ENCODE measurements at regions not wholly inside any gene's neighbourhood (a gene's known extent, or its start where the extent isn't known, plus 50 kb on each side); places are given as distances from the start of the nearest gene placed in this dataset.
"Not testable (repeated sequence)": the region's sequence is repeated elsewhere in the genome, so short reads cannot be mapped to it uniquely, and the experiment has no call there.

- H3K27ac ChIP-seq (ENCODE audit: low read length), result no peak overlapping the region
- H3K27me3 ChIP-seq (ENCODE audit: control insufficient read depth in 1 of 2, insufficient read depth in 2 of 2, low read length in 2 of 2), result no peaks in the 10 kb centered on the region
- no peak overlapping the region for H3K4me3 ChIP-seq (ENCODE audit: low read length in 2 of 2)
- no peak overlapping the region for H3K9ac ChIP-seq (ENCODE audit: low read length in 2 of 2)
- no peaks in the 10 kb centered on the region for H3K9me3 ChIP-seq (ENCODE audit: control insufficient read depth in 2 of 2, low read length in 2 of 2)
- H3K36me3 ChIP-seq (ENCODE audit: control insufficient read depth in 2 of 2, insufficient read depth in 2 of 2, low read length in 2 of 2), result no peaks in the 10 kb centered on the region
- H3K4me1 ChIP-seq (ENCODE audit: control insufficient read depth, insufficient read depth, low read length), result peaks cover 2% of the 10 kb centered on the region
Measured at GRCh38 chr21:35394634-35395369, 345.7 kb upstream of the RUNX1 start.

- Histone ChIP-seq H3K4me1 (ENCODE audit: control insufficient read depth, insufficient read depth, low read length) (peaks cover 2% of the 10 kb centered on the region), H3K36me3 (ENCODE audit: control insufficient read depth in 2 of 2, insufficient read depth in 2 of 2, low read length in 2 of 2) (no peaks in the 10 kb centered on the region), H3K27ac (ENCODE audit: low read length) (no peak overlapping the region), H3K4me3 (ENCODE audit: low read length in 2 of 2) (no peak overlapping the region), H3K9me3 (ENCODE audit: control insufficient read depth in 2 of 2, low read length in 2 of 2) (no peaks in the 10 kb centered on the region), H3K27me3 (ENCODE audit: control insufficient read depth in 1 of 2, insufficient read depth in 2 of 2, low read length in 2 of 2) (no peaks in the 10 kb centered on the region), H3K9ac (ENCODE audit: low read length in 2 of 2) (no peak overlapping the region)
Measured at GRCh38 chr21:35394049-35394448, 344.9 kb upstream of the RUNX1 start.

DNA sequence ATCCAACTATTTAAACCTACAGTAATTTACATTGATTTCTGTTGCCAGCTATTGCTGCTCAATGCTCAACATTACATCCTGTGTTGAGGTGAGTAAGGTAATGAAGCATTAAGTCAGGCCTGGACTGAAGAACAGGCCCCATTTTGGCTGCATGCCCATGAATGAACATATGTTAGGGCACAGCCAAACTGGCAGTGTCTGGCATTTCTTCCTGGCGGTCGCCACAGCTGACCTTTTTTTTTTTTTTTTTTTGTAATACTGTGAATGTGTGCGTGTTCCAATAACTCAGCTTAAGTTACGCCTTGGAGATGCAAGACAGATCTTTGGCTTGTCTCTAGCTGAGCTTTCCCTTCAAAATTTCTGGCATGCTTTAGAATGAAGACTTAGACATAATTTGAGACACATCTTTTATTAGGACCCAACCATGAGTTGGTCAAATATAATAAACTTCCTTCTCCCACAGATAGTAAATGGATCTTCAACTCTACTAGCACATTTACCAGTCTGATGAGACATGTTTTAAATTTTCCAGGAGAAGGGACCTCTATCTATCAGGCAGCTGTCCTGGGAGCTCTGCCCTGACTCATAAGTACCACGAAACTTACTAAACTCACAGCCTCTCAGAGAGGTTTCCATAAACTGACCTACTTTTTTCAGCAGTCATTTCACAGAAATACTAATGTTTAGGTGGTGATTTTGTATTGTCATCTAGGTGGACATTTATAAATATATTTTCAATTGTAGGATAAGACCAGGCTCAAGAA lies 341.1 kb upstream of the RUNX1 start:
- peaks cover 2% of the 10 kb centered on the region for H3K4me1 ChIP-seq (ENCODE audit: control insufficient read depth, insufficient read depth, low read length)
- H3K27ac ChIP-seq (ENCODE audit: low read length), result no peak overlapping the region
- H3K9ac ChIP-seq (ENCODE audit: low read length in 2 of 2), result no peak overlapping the region
- H3K36me3 ChIP-seq (ENCODE audit: control insufficient read depth in 2 of 2, insufficient read depth in 2 of 2, low read length in 2 of 2), result no peaks in the 10 kb centered on the region
- no peak overlapping the region for H3K4me3 ChIP-seq (ENCODE audit: low read length in 2 of 2)
- H3K9me3 ChIP-seq (ENCODE audit: control insufficient read depth in 2 of 2, low read length in 2 of 2), result no peaks in the 10 kb centered on the region
- H3K27me3 ChIP-seq (ENCODE audit: control insufficient read depth in 1 of 2, insufficient read depth in 2 of 2, low read length in 2 of 2), result no peaks in the 10 kb centered on the region

DNA sequence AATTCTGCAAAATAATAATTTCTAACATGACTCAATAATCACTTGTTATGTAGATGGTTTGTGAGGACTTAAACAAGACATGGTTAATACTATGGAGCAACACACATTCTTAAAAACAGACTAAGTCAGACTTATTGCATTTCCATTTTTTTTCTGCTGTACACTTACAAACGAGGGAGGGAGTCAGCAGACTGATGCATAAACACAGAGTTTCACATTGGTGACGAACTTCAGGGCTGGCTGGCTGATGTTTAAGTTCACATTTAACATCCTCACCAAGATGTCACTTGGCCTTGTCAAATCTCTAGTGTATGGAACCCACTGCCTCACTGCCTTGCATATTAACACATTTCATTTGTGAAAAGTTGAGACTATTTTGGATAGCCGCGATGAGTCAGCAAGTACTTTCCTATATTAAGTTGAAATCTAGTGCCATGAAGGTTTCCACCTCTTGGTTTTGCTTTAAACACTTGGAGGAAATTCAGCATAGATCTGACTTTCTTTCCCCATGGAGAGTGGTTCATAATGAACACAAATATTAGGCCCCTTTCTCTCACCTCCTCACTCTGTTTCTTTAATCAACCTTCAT lies 337.5 kb upstream of the RUNX1 start:
- no peak overlapping the region for H3K27ac ChIP-seq (ENCODE audit: low read length)
- no peak overlapping the region for H3K9ac ChIP-seq (ENCODE audit: low read length in 2 of 2)
- no peaks in the 10 kb centered on the region for H3K36me3 ChIP-seq (ENCODE audit: control insufficient read depth in 2 of 2, insufficient read depth in 2 of 2, low read length in 2 of 2)
- no peak overlapping the region for H3K4me3 ChIP-seq (ENCODE audit: low read length in 2 of 2)
- no peaks in the 10 kb centered on the region for H3K9me3 ChIP-seq (ENCODE audit: control insufficient read depth in 2 of 2, low read length in 2 of 2)
- H3K4me1 ChIP-seq (ENCODE audit: control insufficient read depth, insufficient read depth, low read length), result peaks cover 2% of the 10 kb centered on the region
- H3K27me3 ChIP-seq (ENCODE audit: control insufficient read depth in 1 of 2, insufficient read depth in 2 of 2, low read length in 2 of 2), result no peaks in the 10 kb centered on the region

GRCh38 chr21:35384375-35384774 lies 335.3 kb upstream of the RUNX1 start:
- Histone ChIP-seq H3K9ac (ENCODE audit: low read length in 2 of 2) (no peak overlapping the region), H3K9me3 (ENCODE audit: control insufficient read depth in 2 of 2, low read length in 2 of 2) (no peaks in the 10 kb centered on the region), H3K4me3 (ENCODE audit: low read length in 2 of 2) (no peak overlapping the region), H3K27me3 (ENCODE audit: control insufficient read depth in 1 of 2, insufficient read depth in 2 of 2, low read length in 2 of 2) (no peaks in the 10 kb centered on the region), H3K4me1 (ENCODE audit: control insufficient read depth, insufficient read depth, low read length) (no peaks in the 10 kb centered on the region), H3K36me3 (ENCODE audit: control insufficient read depth in 2 of 2, insufficient read depth in 2 of 2, low read length in 2 of 2) (no peaks in the 10 kb centered on the region), H3K27ac (ENCODE audit: low read length) (no peak overlapping the region)

DNA sequence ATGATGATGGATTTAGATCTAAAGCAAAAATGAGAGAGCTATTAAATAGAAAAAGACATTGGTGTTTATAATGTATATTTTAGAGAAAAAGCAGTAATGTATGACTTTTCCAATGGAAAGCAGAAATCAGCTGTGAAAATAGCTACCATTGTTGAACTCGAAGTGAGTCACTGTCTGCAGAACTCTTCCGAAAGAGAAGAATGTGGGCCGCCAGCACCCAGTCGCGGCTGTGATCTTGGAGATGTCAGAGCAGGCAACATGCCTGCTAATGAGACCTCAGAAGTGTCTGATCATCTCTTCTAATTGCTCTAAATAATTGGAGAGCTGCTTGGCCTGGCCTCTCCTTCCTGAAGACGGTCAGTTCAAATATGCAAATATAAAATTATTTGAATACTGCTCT lies 333.6 kb upstream of the RUNX1 start:
- Histone ChIP-seq H3K27me3 (ENCODE audit: control insufficient read depth in 1 of 2, insufficient read depth in 2 of 2, low read length in 2 of 2) (no peaks in the 10 kb centered on the region), H3K4me3 (ENCODE audit: low read length in 2 of 2) (no peak overlapping the region), H3K9me3 (ENCODE audit: control insufficient read depth in 2 of 2, low read length in 2 of 2) (no peaks in the 10 kb centered on the region), H3K4me1 (ENCODE audit: control insufficient read depth, insufficient read depth, low read length) (no peaks in the 10 kb centered on the region), H3K9ac (ENCODE audit: low read length in 2 of 2) (no peak overlapping the region), H3K36me3 (ENCODE audit: control insufficient read depth in 2 of 2, insufficient read depth in 2 of 2, low read length in 2 of 2) (no peaks in the 10 kb centered on the region), H3K27ac (ENCODE audit: low read length) (no peak overlapping the region)

- no peak overlapping the region for H3K27ac ChIP-seq (ENCODE audit: low read length)
- H3K9me3 ChIP-seq (ENCODE audit: control insufficient read depth in 2 of 2, low read length in 2 of 2), result no peaks in the 10 kb centered on the region
Measured at GRCh38 chr21:35381743-35382310, 332.7 kb upstream of the RUNX1 start.

GRCh38 chr21:35380304-35380703 lies 331.2 kb upstream of the RUNX1 start:
- not testable (repeated sequence) for H3K27me3 ChIP-seq (ENCODE audit: control insufficient read depth in 1 of 2, insufficient read depth in 2 of 2, low read length in 2 of 2); H3K36me3 ChIP-seq (ENCODE audit: control insufficient read depth in 2 of 2, insufficient read depth in 2 of 2, low read length in 2 of 2); H3K27ac ChIP-seq (ENCODE audit: low read length); H3K4me3 ChIP-seq (ENCODE audit: low read length in 2 of 2); H3K9me3 ChIP-seq (ENCODE audit: control insufficient read depth in 2 of 2, low read length in 2 of 2); H3K4me1 ChIP-seq (ENCODE audit: control insufficient read depth, insufficient read depth, low read length); H3K9ac ChIP-seq (ENCODE audit: low read length in 2 of 2)

More at GRCh38 chr21:35381743-35382310, 332.7 kb upstream of the RUNX1 start:
- Histone ChIP-seq H3K9ac (ENCODE audit: low read length in 2 of 2) (no peak overlapping the region), H3K4me3 (ENCODE audit: low read length in 2 of 2) (no peak overlapping the region), H3K36me3 (ENCODE audit: control insufficient read depth in 2 of 2, insufficient read depth in 2 of 2, low read length in 2 of 2) (no peaks in the 10 kb centered on the region), H3K4me1 (ENCODE audit: control insufficient read depth, insufficient read depth, low read length) (no peaks in the 10 kb centered on the region), H3K27me3 (ENCODE audit: control insufficient read depth in 1 of 2, insufficient read depth in 2 of 2, low read length in 2 of 2) (no peaks in the 10 kb centered on the region)

DNA sequence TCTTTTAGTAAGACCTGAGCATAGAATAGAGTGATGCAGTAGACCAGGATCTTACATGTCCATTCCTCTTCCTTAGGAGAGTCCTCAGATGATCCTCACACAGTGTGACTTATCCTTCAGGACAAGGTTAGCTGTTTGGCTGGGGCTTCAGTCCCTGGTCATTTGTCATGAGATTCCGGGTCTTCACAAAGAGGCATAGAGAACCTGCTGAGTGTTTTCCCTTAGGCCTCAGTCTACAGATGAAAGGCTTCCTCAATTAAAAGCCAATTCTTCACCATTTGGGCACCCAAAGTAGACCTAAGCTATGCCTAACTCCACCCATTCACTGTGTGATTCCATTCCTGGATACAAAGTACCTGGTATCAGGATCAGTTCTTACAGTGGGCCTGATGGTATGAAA lies 329.8 kb upstream of the RUNX1 start:
- no peak overlapping the region for H3K27ac ChIP-seq (ENCODE audit: low read length)
- H3K27me3 ChIP-seq (ENCODE audit: control insufficient read depth in 1 of 2, insufficient read depth in 2 of 2, low read length in 2 of 2), result no peaks in the 10 kb centered on the region
- no peaks in the 10 kb centered on the region for H3K9me3 ChIP-seq (ENCODE audit: control insufficient read depth in 2 of 2, low read length in 2 of 2)
- H3K4me1 ChIP-seq (ENCODE audit: control insufficient read depth, insufficient read depth, low read length), result no peaks in the 10 kb centered on the region
- no peak overlapping the region for H3K4me3 ChIP-seq (ENCODE audit: low read length in 2 of 2)
- H3K9ac ChIP-seq (ENCODE audit: low read length in 2 of 2), result no peak overlapping the region
- H3K36me3 ChIP-seq (ENCODE audit: control insufficient read depth in 2 of 2, insufficient read depth in 2 of 2, low read length in 2 of 2), result no peaks in the 10 kb centered on the region

DNA sequence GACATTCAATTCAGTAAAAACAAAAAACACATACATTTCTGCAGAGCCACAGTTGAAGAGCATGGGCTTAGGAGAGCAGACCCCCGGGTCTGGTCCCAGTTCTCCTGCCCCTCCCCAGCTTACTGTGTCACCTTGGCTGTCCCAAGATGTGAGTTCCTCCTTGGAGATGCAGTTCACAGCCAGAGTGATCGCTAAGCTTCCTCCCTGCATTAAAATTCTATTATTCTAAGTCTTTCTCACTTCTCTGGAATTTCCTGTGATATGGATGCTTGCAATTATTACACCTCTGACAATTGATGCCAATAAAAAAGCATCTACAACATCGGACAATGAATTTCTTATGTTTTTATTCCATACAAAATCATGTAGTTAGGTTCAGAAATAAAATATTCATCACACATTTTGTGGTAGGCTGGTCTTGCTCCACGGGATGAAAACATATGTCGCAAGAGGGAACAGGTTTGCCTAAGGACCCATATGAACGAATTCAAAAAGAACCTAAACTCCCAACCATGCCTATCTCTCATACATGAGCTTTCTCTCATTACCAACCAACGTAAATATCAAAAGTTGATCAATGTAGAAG lies 328.5 kb upstream of the RUNX1 start:
- H3K36me3 ChIP-seq (ENCODE audit: control insufficient read depth in 2 of 2, insufficient read depth in 2 of 2, low read length in 2 of 2), result no peaks in the 10 kb centered on the region
- no peak overlapping the region for H3K4me3 ChIP-seq (ENCODE audit: low read length in 2 of 2)
- no peak overlapping the region for H3K27ac ChIP-seq (ENCODE audit: low read length)
- H3K27me3 ChIP-seq (ENCODE audit: control insufficient read depth in 1 of 2, insufficient read depth in 2 of 2, low read length in 2 of 2), result no peaks in the 10 kb centered on the region
- H3K9me3 ChIP-seq (ENCODE audit: control insufficient read depth in 2 of 2, low read length in 2 of 2), result no peaks in the 10 kb centered on the region
- no peak overlapping the region for H3K9ac ChIP-seq (ENCODE audit: low read length in 2 of 2)
- no peaks in the 10 kb centered on the region for H3K4me1 ChIP-seq (ENCODE audit: control insufficient read depth, insufficient read depth, low read length)
